Neural crest cell (in vitro differentiated cells): ENCODE measurements at regions not wholly inside any gene's neighbourhood (a gene's known extent, or its start where the extent isn't known, plus 50 kb on each side); places are given as distances from the start of the nearest gene placed in this dataset.

Experiments
- DNase-seq: peaks from one replicate; pipeline ENCODE4 v3.0.0; 2021; ENCODE audit warnings: low read depth, mixed read lengths, low spot score
- H3K27ac Mint-ChIP-seq: one replicate; pipeline ENCODE4 v1.8.0; 2021; ENCODE audit warnings: mild to moderate bottlenecking, mixed read lengths; ENCODE audit not compliant: unreplicated experiment
- H3K27me3 Mint-ChIP-seq: 2 replicates; pipeline ENCODE4 v1.8.0; 2021; ENCODE audit warnings: low read depth, mild to moderate bottlenecking, mixed read lengths
- H3K36me3 Mint-ChIP-seq: 2 replicates; pipeline ENCODE4 v1.8.0; 2021; ENCODE audit warnings: low read depth, mild to moderate bottlenecking, mixed read lengths
- H3K4me1 Mint-ChIP-seq: 2 replicates; pipeline ENCODE4 v1.8.0; 2021; ENCODE audit warnings: mixed read lengths
- H3K4me3 Mint-ChIP-seq: one replicate; pipeline ENCODE4 v1.8.0; 2021; ENCODE audit warnings: mild to moderate bottlenecking, mixed read lengths
- H3K9me3 Mint-ChIP-seq: 2 replicates; pipeline ENCODE4 v1.8.0; 2021; ENCODE audit warnings: mixed read lengths
- CTCF ChIP-seq: fragments of 200-600 bp; sonication (generic); conservative IDR thresholded peaks from 2 replicates; pipeline ENCODE4 v1.5.0; 2021; ENCODE audit warnings: antibody characterized with exemption, mild to moderate bottlenecking

GRCh38 chr5:74300808-74301389 lies 339.6 kb downstream of the ENC1 start:
- Mint-ChIP-seq H3K27me3 (no peaks in the 10 kb centered on the region), H3K9me3 (peaks cover 3% of the 10 kb centered on the region), H3K4me1 (peaks cover 4% of the 10 kb centered on the region), H3K36me3 (peaks cover 2% of the 10 kb centered on the region), H3K27ac (peak overlapping the region; percentile 78), H3K4me3 (no peak overlapping the region)
- TF ChIP-seq CTCF: no peak
- DNase-seq: no peak

GRCh38 chr5:74299833-74300232 lies 340.7 kb downstream of the ENC1 start:
- no peak overlapping the region for H3K27ac Mint-ChIP-seq
- no peaks in the 10 kb centered on the region for H3K27me3 Mint-ChIP-seq
- no peak overlapping the region for H3K4me3 Mint-ChIP-seq
- H3K4me1 Mint-ChIP-seq: peaks cover 4% of the 10 kb centered on the region
- peaks cover 3% of the 10 kb centered on the region for H3K9me3 Mint-ChIP-seq
- H3K36me3 Mint-ChIP-seq: peaks cover 2% of the 10 kb centered on the region
- TF ChIP-seq CTCF: no peak
- DNase-seq: no peak

GRCh38 chr5:74296685-74297408 lies 343.7 kb downstream of the ENC1 start:
- DNase-seq: no peak
- no peaks in the 10 kb centered on the region for H3K27me3 Mint-ChIP-seq
- H3K27ac Mint-ChIP-seq: no peak overlapping the region
- H3K4me3 Mint-ChIP-seq: no peak overlapping the region
- H3K4me1 Mint-ChIP-seq: peaks cover 4% of the 10 kb centered on the region
- H3K9me3 Mint-ChIP-seq: peaks cover 3% of the 10 kb centered on the region
- no peak for TF ChIP-seq CTCF
- peaks cover 2% of the 10 kb centered on the region for H3K36me3 Mint-ChIP-seq

GRCh38 chr5:74295676-74296075 lies 344.9 kb downstream of the ENC1 start:
- no peak overlapping the region for H3K4me3 Mint-ChIP-seq
- no peak for DNase-seq
- no peak overlapping the region for H3K27ac Mint-ChIP-seq
- H3K4me1 Mint-ChIP-seq: peaks cover 4% of the 10 kb centered on the region
- H3K36me3 Mint-ChIP-seq: no peaks in the 10 kb centered on the region
- H3K27me3 Mint-ChIP-seq: no peaks in the 10 kb centered on the region
- TF ChIP-seq CTCF: no peak
- H3K9me3 Mint-ChIP-seq: no peaks in the 10 kb centered on the region

GRCh38 chr5:74295141-74295540 lies 345.4 kb downstream of the ENC1 start:
- Mint-ChIP-seq H3K27me3 (no peaks in the 10 kb centered on the region), H3K9me3 (no peaks in the 10 kb centered on the region), H3K36me3 (no peaks in the 10 kb centered on the region), H3K4me1 (peaks cover 4% of the 10 kb centered on the region), H3K4me3 (no peak overlapping the region), H3K27ac (no peak overlapping the region)
- no peak for TF ChIP-seq CTCF
- DNase-seq: no peak
